HG03354 (cell line): ENCODE measurements at regions not wholly inside any gene's neighbourhood (a gene's known extent, or its start where the extent isn't known, plus 50 kb on each side); places are given as distances from the start of the nearest gene placed in this dataset.
A peak's percentile ranks its signal among the peaks of the same experiment; 100 is the strongest.
"Not testable (repeated sequence)": the region's sequence is repeated elsewhere in the genome, so short reads cannot be mapped to it uniquely, and the experiment has no call there.

Experiments used
- ATAC-seq: cut with Tn5 transposase; IDR thresholded peaks from one replicate; pipeline ENCODE4 v1.9.1; 2021; ENCODE audit warnings: mild to moderate bottlenecking; ENCODE audit not compliant: unreplicated experiment, poor library complexity, severe bottlenecking

DNA sequence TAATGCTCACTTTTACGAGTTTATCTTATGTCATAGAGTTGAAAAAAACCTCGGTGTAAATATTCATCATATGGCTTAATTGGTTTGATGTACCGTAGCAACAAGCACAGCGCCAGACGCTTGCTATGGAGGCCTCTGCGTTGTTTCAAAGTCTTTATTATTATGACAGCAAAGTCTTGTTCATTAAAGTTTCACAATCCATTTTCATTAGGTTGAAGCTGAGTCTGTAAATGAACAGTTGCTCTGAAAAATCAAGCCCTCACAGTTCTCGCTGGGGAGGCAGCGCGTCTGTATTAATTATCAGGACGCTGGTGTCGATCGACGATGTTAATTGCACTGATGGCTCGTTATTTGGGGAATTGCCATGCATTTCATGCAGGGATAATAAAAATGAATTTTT lies 185.6 kb downstream of the INSC start:
- ATAC-seq, result no peak

DNA sequence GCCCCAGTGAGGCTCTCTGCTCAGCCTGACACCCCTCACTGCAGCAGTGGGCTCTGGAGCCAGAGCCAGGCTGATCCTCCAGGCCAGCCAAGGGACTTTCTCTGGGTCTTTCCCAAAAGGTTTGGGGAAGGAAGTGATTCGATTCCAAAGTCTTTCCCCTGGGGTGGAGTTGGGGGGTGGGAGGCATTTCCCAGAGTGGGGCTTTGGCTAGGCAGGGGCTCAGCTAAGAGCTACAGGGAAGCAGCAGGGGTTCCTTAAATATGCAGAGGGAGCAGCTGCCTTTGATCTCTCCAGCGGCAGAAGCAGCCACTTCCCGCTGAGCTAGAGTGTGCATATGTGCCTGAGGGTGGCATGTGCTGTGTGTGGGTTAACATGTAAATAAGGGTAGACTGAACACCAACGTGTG lies 192.9 kb downstream of the INSC start:
- no peak for ATAC-seq

DNA sequence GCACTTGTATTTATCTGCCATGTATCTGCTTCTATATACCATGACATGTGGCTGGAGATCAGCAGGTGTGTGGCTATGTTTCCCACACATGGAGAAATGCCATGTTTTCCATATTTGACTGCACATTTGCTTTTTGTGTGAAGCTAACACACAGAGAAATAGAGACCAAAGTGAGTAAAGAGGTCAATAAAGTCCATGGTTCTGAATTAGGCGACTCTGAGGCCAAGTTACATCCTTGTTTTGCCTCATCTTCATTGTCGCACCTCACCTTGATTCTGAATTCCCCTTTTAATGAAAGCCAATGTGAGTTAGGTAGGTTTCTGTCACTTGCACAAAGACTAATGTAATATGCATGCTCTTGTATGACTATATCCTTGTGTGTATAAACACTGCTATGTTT lies 194.1 kb downstream of the INSC start:
- no peak for ATAC-seq

- no peak for ATAC-seq
Observed at GRCh38 chr11:15309296-15309695, 194.6 kb downstream of the INSC start.

GRCh38 chr11:15313862-15314261 lies 199.1 kb downstream of the INSC start:
- no peak for ATAC-seq

GRCh38 chr11:15318814-15319213 lies 204.1 kb downstream of the INSC start:
- no peak for ATAC-seq

- no peak for ATAC-seq
Observed at GRCh38 chr11:15326520-15326919, 211.8 kb downstream of the INSC start.

- peak; percentile 69 for ATAC-seq
Observed at GRCh38 chr11:15327786-15328231, 213.1 kb downstream of the INSC start.

DNA sequence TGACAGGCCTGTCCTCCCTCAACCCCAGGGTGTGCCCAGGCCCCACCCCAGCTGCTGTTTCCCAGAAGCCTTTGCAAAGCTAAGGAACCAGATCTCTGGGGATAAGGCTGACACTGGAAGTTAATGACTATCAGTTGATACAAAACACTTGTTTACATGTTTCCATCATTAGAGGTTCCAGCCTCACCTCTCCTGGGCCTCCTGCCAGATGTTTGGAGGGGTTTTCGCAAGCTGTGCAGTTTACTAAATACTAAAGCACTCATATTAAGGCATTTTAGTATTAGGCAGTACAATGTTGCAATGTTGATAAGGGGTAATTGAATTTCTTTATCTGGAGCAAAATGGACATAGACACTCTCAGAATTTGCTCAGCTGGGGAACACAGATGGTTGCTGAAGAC lies 218.7 kb downstream of the INSC start:
- no peak for ATAC-seq

GRCh38 chr11:15334766-15335165 lies 220.0 kb downstream of the INSC start:
- no peak for ATAC-seq

DNA sequence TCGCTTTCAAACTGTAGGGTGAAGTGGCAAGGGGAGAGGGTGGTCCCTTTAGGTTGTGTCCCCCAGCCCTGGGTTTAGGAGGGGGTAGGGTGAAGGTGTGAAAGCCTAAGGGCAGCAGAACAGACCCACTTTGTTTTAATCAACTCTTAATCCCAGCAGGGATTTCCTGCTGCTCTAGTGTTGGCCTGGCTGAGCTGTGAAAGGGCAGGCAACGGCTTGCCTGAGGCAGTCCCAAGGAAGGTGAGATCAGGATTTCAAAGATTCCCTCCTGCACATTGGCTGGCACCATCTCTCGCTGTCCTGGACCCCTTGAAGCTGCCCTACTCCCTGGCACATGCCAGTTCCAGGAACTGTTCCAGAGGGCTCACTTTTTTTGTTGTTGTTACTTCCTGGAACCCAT lies 221.3 kb downstream of the INSC start:
- no peak for ATAC-seq

DNA sequence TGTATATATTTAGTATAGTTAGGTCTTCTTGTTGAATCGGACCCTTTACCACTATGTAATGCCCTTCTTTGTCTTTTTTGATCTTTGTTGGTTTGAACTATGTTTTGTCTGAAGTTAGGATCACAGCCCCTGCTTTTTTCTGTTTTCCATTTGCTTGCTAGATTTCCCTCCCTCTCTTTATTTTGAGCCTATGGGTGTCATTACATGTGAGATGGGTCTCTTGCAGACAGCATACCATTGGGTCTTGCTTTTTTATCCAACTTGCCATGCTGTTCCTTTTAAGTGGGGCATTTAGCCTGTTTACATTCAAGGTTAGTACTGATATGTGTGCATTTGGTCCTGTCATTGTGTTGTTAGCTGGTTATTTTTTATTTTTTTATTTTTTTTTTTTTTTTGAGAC lies 224.6 kb downstream of the INSC start:
- ATAC-seq, result no peak

DNA sequence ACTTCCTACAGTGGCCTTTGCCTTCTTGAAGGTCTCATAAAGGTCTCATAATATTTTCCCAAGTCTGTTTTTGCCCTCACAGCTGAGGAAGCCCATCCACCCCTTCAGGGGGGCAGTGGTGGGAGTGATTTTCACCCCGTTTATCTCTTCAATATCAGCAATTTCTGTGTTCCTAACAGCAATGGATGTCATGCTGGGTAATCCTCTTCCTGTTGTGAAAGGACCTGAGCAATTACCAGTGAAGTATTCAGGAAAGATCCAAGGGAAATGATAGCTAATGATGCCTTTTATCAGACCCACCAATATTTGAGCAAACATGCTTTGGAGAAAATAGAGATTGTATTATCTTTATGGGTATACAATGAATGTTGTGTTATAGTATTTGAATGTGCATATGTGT lies 226.9 kb downstream of the INSC start:
- no peak for ATAC-seq

DNA sequence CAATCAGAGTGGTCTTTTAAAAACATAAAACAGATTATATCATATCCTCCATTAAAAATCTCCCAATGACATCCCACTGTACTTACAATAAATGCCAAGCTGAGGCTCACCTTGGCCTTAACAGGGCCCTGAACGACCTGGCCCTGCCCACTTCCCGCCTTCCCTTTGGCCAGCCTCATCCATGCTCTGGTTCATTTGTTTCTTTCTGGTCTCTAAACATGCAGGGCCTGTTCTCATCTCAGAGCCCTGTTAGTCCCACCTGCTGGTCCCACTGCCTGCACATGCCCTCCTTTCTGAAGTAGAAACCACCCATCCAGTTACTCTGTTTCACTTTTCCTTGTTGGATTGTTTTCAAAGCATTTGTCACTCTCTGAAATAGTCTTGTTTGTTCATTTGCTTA lies 227.4 kb downstream of the INSC start:
- ATAC-seq, result no peak

DNA sequence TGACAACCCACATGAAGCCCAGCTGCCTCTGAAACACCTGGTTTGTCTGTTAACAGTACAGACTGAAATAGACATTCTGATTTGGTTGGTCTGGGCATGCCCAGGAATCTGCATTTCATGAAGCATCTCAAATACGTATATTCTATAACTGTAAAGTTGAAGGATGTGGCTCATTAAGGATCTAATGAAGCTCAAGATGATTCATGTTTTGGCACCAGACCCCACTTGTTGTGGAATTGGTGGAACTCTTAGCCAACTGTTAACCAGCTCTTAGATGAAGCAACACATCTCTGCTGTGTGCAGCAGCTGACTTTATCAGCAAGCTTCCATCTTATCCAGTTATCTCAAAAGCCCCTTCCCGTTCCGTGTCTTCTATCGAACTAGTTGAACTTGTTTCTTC lies 232.2 kb downstream of the INSC start:
- ATAC-seq, result no peak

DNA sequence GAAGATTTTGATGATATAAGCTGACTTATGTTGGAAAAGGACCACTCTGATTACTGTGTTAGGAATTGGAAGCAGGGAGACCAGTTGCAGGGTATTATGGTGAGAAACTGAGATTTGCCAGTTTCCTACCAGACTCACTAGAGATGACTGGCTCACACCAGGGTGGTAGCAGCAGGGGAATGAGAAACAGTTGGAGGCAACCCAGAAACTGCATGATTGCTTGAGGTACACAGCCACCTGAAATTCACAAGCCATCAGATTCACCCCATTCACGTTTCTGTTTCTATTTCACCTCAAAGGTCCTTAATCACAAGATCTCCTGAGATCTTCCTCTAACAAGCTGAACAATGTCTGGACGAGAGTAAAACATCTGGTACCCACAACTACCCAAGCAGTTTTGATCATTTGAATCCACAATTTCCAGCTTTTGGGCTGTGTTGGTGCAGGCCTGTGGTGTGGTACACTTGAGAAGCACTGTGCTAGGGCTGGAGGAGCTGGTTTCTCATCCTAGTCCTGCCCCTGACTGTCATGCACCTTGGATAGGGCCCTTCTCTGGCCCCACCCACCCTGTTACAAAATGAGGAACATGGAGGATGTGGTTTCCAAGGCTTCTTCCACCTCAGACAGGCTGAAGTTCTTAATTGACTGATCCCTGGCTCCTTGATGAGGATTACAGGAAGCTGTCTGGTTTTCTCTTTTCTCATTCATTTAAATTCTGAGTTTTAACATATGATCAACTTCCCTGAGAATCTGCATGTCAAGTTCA lies 233.4 kb downstream of the INSC start:
- no peak for ATAC-seq

DNA sequence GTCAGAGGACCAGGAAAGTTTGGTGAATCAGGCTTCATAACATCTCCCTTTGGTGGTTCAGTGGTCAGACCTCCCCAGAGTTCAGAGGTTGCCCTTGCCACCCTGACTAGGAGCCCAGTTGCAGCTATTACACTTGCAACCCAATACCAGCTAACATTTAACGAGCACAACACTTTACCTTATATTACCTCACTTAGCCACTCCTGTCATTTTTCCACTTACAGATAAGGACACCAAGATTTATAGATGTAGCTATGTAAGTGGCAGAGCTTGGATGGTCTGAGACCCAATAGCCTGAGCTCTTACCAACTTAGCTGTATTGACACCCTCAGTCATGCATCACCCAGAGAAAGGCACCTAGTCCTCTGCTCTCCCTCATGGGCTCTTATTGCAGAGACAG lies 234.7 kb downstream of the INSC start:
- no peak for ATAC-seq

GRCh38 chr11:15361316-15361715 lies 246.6 kb downstream of the INSC start:
- ATAC-seq, result no peak

DNA sequence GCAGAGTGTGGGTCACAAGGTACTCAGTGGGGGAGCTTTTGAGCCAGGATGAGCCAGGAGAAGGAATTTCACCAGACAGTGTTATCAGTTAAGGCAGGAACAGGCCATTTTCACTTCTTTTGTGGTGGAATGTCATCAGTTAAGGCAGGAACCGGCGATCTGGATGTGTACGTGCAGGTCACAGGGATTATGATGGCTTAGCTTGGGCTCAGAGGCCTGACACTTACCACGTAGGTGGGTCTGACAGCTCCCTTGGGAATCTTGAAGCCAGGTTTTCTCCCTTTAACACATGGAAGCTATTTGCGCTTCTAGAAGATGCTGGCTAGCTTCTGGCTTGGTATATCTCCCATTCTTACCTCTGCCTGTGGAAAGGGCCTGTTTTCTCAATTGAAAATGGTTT lies 250.6 kb downstream of the INSC start:
- ATAC-seq, result not testable (repeated sequence)

GRCh38 chr11:15367695-15368094 lies 253.0 kb downstream of the INSC start:
- ATAC-seq, result no peak

DNA sequence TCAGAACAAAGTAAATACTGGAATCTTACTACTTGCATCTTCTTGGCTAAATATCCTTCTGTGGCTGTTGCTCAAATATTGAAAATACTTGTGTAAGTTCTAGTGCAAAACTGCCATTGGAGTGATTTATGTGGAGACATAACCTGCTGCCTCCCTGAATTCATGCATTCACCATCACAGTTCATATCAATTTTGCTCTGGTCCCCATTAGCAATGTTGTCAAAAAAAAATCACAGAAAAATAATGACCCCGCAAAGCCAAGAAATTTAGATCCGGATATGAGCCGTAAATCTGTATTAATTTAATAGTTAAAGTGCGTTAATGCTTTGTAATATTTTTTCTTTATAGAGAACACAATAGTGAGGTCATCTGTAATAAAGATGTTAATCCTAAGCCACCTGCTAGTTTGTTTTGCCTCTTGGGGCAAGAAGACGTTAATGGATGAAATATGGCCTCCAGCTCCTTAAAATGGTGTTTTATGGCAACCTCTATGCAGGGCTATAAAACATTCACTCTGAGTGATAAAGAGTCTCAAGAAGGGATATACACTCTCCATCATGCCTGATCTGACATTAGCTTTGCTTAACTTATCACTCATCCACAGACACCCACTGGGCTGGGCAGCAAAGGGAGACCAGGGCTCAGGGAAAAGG lies 255.9 kb downstream of the INSC start:
- ATAC-seq, result no peak

GRCh38 chr11:15371533-15371932 lies 256.8 kb downstream of the INSC start:
- ATAC-seq, result no peak
